GM18868 (cell line): ENCODE measurements at regions not wholly inside any gene's neighbourhood (a gene's known extent, or its start where the extent isn't known, plus 50 kb on each side); places are given as distances from the start of the nearest gene placed in this dataset.
"Not testable (repeated sequence)": the region's sequence is repeated elsewhere in the genome, so short reads cannot be mapped to it uniquely, and the experiment has no call there.

Experiments used
- ATAC-seq: cut with Tn5 transposase; IDR thresholded peaks from one replicate; pipeline ENCODE4 v1.9.1; 2021; ENCODE audit warnings: mild to moderate bottlenecking, moderate library complexity; ENCODE audit not compliant: unreplicated experiment

- not testable (repeated sequence) for ATAC-seq
These were observed 79.7 kb upstream of the MTLN start for GRCh38 chr2:110291909-110292579.

- ATAC-seq: not testable (repeated sequence)
These were observed 75.5 kb upstream of the MTLN start for GRCh38 chr2:110287817-110288216.

DNA sequence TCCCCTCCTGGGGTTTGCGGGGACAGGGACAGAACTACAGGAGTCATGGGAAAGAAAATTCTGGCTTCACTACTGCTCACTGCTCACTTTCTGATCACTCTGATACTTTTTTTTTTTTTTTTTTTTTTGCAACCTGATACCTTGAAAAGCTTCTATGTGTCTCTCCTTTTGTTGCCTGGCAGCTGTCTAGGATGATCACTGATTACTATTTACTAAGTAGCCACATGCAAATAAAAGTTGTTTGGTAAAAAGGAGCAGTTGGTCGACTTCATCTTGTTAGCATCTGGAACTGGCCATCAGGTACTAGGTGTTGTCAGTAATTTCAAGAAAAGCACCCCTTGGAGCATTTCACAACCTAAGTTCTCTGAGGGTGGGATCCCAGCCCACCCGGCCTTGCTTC, 74.9 kb upstream of the MTLN start:
- ATAC-seq: not testable (repeated sequence)

GRCh38 chr2:110285002-110285401, 72.7 kb upstream of the MTLN start:
- ATAC-seq: not testable (repeated sequence)

DNA sequence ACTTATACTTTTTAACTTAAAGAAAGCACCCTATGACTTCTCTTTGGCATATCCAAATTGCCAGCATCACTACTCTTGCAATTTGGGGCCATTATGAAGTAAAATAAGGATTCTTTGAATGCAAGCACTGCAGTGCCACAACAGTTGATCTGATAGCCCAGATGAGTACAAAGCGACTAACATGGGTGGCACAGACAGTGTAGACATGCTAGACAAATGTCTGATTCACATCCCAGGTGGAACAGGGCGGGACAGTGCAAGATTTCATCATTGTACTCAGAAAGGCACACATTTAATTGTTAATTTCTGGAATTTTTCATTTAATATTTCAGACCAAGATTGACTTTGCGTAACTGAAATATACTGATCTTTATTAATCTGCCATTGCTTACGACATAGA, 68.5 kb upstream of the MTLN start:
- ATAC-seq: not testable (repeated sequence)

GRCh38 chr2:110277054-110277453, 64.7 kb upstream of the MTLN start:
- not testable (repeated sequence) for ATAC-seq

GRCh38 chr2:110276092-110276491, 63.7 kb upstream of the MTLN start:
- ATAC-seq: not testable (repeated sequence)

- not testable (repeated sequence) for ATAC-seq
These were observed 57.3 kb upstream of the MTLN start for GRCh38 chr2:110269674-110270073.

DNA sequence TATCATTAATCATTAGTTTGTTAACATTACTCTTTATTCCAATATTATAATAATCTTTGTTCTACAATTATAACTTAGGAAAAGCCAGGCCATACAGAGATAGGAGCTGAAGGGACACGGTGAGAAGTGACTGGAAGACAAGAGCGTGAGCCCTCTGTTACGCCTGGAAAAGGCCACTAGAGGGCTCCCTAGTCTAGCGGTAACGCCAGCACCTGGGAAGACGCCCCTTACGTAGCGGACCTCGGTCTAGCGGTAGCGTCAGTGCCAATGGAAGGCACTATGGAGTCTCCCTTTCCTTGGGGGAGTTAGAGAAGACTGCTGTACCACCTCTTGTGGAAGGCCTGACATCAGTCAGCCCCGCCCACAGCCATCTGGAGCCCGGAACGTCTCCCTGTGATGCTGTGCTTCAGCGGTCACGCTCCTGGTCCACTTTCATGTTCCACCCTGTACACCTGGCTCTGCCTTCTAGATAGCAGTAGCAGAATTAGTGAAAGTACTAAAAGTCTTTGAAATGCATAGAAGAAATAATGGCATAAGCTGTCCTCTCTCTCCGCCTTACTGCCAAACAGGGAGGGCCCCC, 55.6 kb upstream of the MTLN start:
- ATAC-seq: peak; percentile 61

GRCh38 chr2:110264804-110265203, 52.5 kb upstream of the MTLN start:
- ATAC-seq: not testable (repeated sequence)

DNA sequence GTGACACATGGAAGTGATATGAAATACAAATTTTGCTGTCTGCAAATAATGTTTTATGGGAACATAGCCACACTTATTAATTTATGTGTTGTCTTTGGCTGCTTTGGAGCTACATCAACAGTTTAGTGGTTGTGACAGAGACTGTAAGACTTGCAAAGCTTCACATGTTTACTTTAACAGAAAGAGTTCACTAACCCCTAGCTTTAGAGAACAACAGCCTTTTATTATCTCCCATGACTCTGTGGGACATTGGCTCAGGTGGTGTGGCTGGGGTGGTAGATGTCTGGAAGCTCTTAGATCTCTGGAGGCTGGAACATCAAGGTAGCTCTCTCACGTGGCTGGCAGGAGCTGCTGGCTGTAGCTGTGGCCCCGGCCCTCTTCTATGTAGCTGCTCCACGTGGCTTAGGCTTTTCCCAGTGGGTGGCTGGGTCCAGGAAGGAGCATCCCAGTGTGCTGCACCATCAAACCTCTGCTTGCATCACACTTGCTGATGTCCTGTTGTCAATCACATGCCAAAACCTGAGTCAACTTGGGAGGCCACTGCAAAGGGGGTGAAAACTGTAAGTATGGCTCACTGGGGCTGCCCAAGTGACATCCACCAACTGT, 51.8 kb upstream of the MTLN start:
- not testable (repeated sequence) for ATAC-seq

GRCh38 chr2:110263462-110263861, 51.1 kb upstream of the MTLN start:
- not testable (repeated sequence) for ATAC-seq
